ENCODE measurements at regions not wholly inside any gene's neighbourhood (a gene's known extent, or its start where the extent isn't known, plus 50 kb on each side); places are given as distances from the start of the nearest gene placed in this dataset.

- no peak for TF ChIP-seq EZH2 (optimal IDR thresholded peaks at IDR 0.05; ENCODE audit: low read depth, low read length)
- no peak for TF ChIP-seq CTCF (IDR thresholded peaks at IDR 0.05; ENCODE audit: low read length)
Measured at GRCh38 chr19:30174357-30174645, 197.9 kb upstream of the ZNF536 start.

Data from MM.1S (cell line).